Fibroblast of mammary gland (primary cell): ENCODE measurements at regions not wholly inside any gene's neighbourhood (a gene's known extent, or its start where the extent isn't known, plus 50 kb on each side); places are given as distances from the start of the nearest gene placed in this dataset.

Source experiments
- DNase-seq: peaks from one replicate; pipeline ENCODE4 v3.0.0-alpha.2; 2010; ENCODE audit warnings: low read depth
- H3K4me3 ChIP-seq: 2 replicates; pipeline ENCODE4 v1.5.1; 2011; ENCODE audit warnings: low read depth, mild to moderate bottlenecking, low read length, moderate library complexity; ENCODE audit not compliant: control insufficient read depth
- CTCF ChIP-seq: conservative IDR thresholded peaks from 2 replicates; pipeline ENCODE4 v1.5.1; 2011; ENCODE audit warnings: low read depth, low read length, inconsistent platforms; ENCODE audit not compliant: control insufficient read depth, insufficient read depth

- TF ChIP-seq CTCF = no peak
- DNase-seq = no peak
- no peak overlapping the region for H3K4me3 ChIP-seq
Measured at GRCh38 chr15:53869044-53869805, 109.0 kb upstream of the UNC13C start.

GRCh38 chr15:53862386-53862785 lies 102.9 kb upstream of the WDR72 start:
- no peak for TF ChIP-seq CTCF
- no peak overlapping the region for H3K4me3 ChIP-seq
- DNase-seq = no peak

- no peak overlapping the region for H3K4me3 ChIP-seq
- TF ChIP-seq CTCF = no peak
- DNase-seq = no peak
Measured at GRCh38 chr15:53861792-53862191, 102.3 kb upstream of the WDR72 start.

GRCh38 chr15:53851110-53851848 lies 91.8 kb upstream of the WDR72 start:
- DNase-seq = no peak
- TF ChIP-seq CTCF = no peak
- H3K4me3 ChIP-seq = no peak overlapping the region

- TF ChIP-seq CTCF = no peak
- DNase-seq = no peak
- no peak overlapping the region for H3K4me3 ChIP-seq
Measured at GRCh38 chr15:53847745-53848144, 88.3 kb upstream of the WDR72 start.

- DNase-seq = no peak
- H3K4me3 ChIP-seq = no peak overlapping the region
- TF ChIP-seq CTCF = no peak
Measured at GRCh38 chr15:53844634-53845033, 85.2 kb upstream of the WDR72 start.
